H9 (cell line): ENCODE measurements at regions not wholly inside any gene's neighbourhood (a gene's known extent, or its start where the extent isn't known, plus 50 kb on each side); places are given as distances from the start of the nearest gene placed in this dataset.

Source experiments
- DNase-seq: peaks from one replicate; pipeline ENCODE4 v3.0.0-alpha.2; 2017
- H2AFZ ChIP-seq: one replicate; pipeline ENCODE4 v1.6.1; 2013; ENCODE audit warnings: mild to moderate bottlenecking, low read length, control low read depth, moderate library complexity
- H2AK5ac ChIP-seq: 2 replicates; pipeline ENCODE4 v1.6.1; 2013; ENCODE audit warnings: low read length, control low read depth, mixed read lengths; ENCODE audit not compliant: insufficient read length
- H2BK120ac ChIP-seq: one replicate; pipeline ENCODE4 v1.6.1; 2013; ENCODE audit warnings: low read depth, mild to moderate bottlenecking, low read length, control low read depth, inconsistent platforms; ENCODE audit not compliant: poor library complexity, severe bottlenecking
- H2BK12ac ChIP-seq: 2 replicates; pipeline ENCODE4 v1.6.1; 2013; ENCODE audit warnings: low read length, control low read depth, mixed read lengths, low read depth; ENCODE audit not compliant: insufficient read length
- H2BK15ac ChIP-seq: 2 replicates; pipeline ENCODE4 v1.6.1; 2013; ENCODE audit warnings: low read depth, low read length, control low read depth
- H2BK20ac ChIP-seq: one replicate; pipeline ENCODE4 v1.6.1; 2013; ENCODE audit warnings: low read depth, mild to moderate bottlenecking, low read length, control low read depth, inconsistent platforms; ENCODE audit not compliant: poor library complexity, severe bottlenecking
- H2BK5ac ChIP-seq: 2 replicates; pipeline ENCODE4 v1.6.1; 2013; ENCODE audit warnings: low read length, control low read depth, mixed read lengths; ENCODE audit not compliant: insufficient read length
- H3K14ac ChIP-seq: 2 replicates; pipeline ENCODE4 v1.6.1; 2013; ENCODE audit warnings: low read length, control low read depth; ENCODE audit not compliant: insufficient read depth
- H3K18ac ChIP-seq: 2 replicates; pipeline ENCODE4 v1.6.1; 2013; ENCODE audit warnings: low read depth, mild to moderate bottlenecking, mixed read lengths, low read length, control low read depth; ENCODE audit not compliant: insufficient read length
- H3K23ac ChIP-seq: 2 replicates; pipeline ENCODE4 v1.6.1; 2013; ENCODE audit warnings: low read length, control low read depth, mixed read lengths, low read depth; ENCODE audit not compliant: insufficient read length
- H3K23me2 ChIP-seq: 2 replicates; pipeline ENCODE4 v1.6.1; 2013; ENCODE audit warnings: low read depth, mild to moderate bottlenecking, mixed read lengths, low read length, control low read depth; ENCODE audit not compliant: insufficient read length, poor library complexity, severe bottlenecking
- H3K27ac ChIP-seq: 2 replicates; pipeline ENCODE4 v1.5.1; 2013; ENCODE audit warnings: low read length, control low read depth, mixed read lengths, low read depth; ENCODE audit not compliant: insufficient read length
- H3K27me3 ChIP-seq: 2 replicates; pipeline ENCODE4 v1.6.1; 2013; ENCODE audit warnings: low read length, control low read depth, inconsistent platforms; ENCODE audit not compliant: insufficient read depth
- H3K4ac ChIP-seq: 2 replicates; pipeline ENCODE4 v1.6.1; 2013; ENCODE audit warnings: low read depth, mild to moderate bottlenecking, control low read depth, inconsistent platforms, low read length, moderate library complexity
- H3K4me1 ChIP-seq: 2 replicates; pipeline ENCODE4 v1.6.1; 2013; ENCODE audit warnings: low read length, control low read depth, inconsistent platforms; ENCODE audit not compliant: insufficient read depth
- H3K4me2 ChIP-seq: 2 replicates; pipeline ENCODE4 v1.6.1; 2013; ENCODE audit warnings: low read length, control low read depth, mixed read lengths; ENCODE audit not compliant: insufficient read length, insufficient read depth
- H3K56ac ChIP-seq: 2 replicates; pipeline ENCODE4 v1.6.1; 2013; ENCODE audit warnings: low read depth, mild to moderate bottlenecking, mixed read lengths, low read length, control low read depth; ENCODE audit not compliant: insufficient read length
- H3K79me1 ChIP-seq: 2 replicates; pipeline ENCODE4 v1.6.1; 2013; ENCODE audit warnings: low read depth, mild to moderate bottlenecking, moderate library complexity, low read length, control low read depth, inconsistent platforms; ENCODE audit not compliant: insufficient read depth, poor library complexity, severe bottlenecking
- H3K79me2 ChIP-seq: 2 replicates; pipeline ENCODE4 v1.6.1; 2013; ENCODE audit warnings: low read length, control low read depth, inconsistent platforms; ENCODE audit not compliant: insufficient read depth
- H3K9ac ChIP-seq: 2 replicates; pipeline ENCODE4 v1.6.1; 2013; ENCODE audit warnings: low read length, control low read depth, mixed read lengths; ENCODE audit not compliant: insufficient read length; ENCODE audit errors: extremely low read depth
- H3K9me3 ChIP-seq: one replicate; pipeline ENCODE4 v1.6.1; 2013; ENCODE audit warnings: low read depth, low read length, inconsistent platforms; ENCODE audit not compliant: control insufficient read depth
- H3T11ph ChIP-seq: one replicate; pipeline ENCODE4 v1.6.1; 2013; ENCODE audit warnings: mild to moderate bottlenecking, low read length, control low read depth, inconsistent platforms
- H4K20me1 ChIP-seq: one replicate; pipeline ENCODE4 v1.6.1; 2013; ENCODE audit not compliant: control insufficient read depth, insufficient read length, insufficient read depth
- H4K5ac ChIP-seq: 2 replicates; pipeline ENCODE4 v1.6.1; 2013; ENCODE audit warnings: low read depth, mild to moderate bottlenecking, mixed read lengths, low read length, control low read depth; ENCODE audit not compliant: insufficient read length
- H4K8ac ChIP-seq: replicated peaks from 2 replicates; pipeline ENCODE4 v1.6.1; 2013; ENCODE audit warnings: low read length, control low read depth, mixed read lengths, low read depth; ENCODE audit not compliant: insufficient read length
- H4K91ac ChIP-seq: 2 replicates; pipeline ENCODE4 v1.6.1; 2013; ENCODE audit warnings: low read depth, mild to moderate bottlenecking, moderate library complexity, mixed read lengths, low read length, control low read depth; ENCODE audit not compliant: insufficient read length
- H3K27ac Mint-ChIP-seq, 3 experiments: 2 replicates in 2 of 3; 3 replicates in 1 of 3; pipeline ENCODE4 v1.8.0; 2020 to 2021; ENCODE audit warnings: mixed read lengths in 3 of 3, mild to moderate bottlenecking in 1 of 3, moderate library complexity in 1 of 3
- H3K27me3 Mint-ChIP-seq: 2 replicates; pipeline ENCODE4 v1.8.0; 2021; ENCODE audit warnings: low read depth, mild to moderate bottlenecking, moderate library complexity, mixed read lengths
- H3K36me3 Mint-ChIP-seq, 3 experiments: 2 replicates in 2 of 3; 3 replicates in 1 of 3; pipeline ENCODE4 v1.8.0; 2020 to 2021; ENCODE audit warnings: low read depth in 3 of 3, mixed read lengths in 3 of 3; ENCODE audit not compliant: insufficient read depth in 1 of 3
- H3K4me1 Mint-ChIP-seq, 2 experiments: 2 replicates each; pipeline ENCODE4 v1.8.0; 2020; ENCODE audit warnings: mixed read lengths in 2 of 2
- H3K4me3 Mint-ChIP-seq, 2 experiments: 2 replicates in 1 of 2; 3 replicates in 1 of 2; pipeline ENCODE4 v1.8.0; 2020 to 2021; ENCODE audit warnings: mild to moderate bottlenecking in 2 of 2, mixed read lengths in 2 of 2, moderate library complexity in 1 of 2
- H3K9me3 Mint-ChIP-seq, 2 experiments: 2 replicates in 1 of 2; 3 replicates in 1 of 2; pipeline ENCODE4 v1.8.0; 2020; ENCODE audit warnings: mild to moderate bottlenecking in 2 of 2, mixed read lengths in 2 of 2, moderate library complexity in 1 of 2
- WGBS: extraction: QIAGEN DNeasy Blood & Tissue Kit; methylation state at CpG from one replicate; pipeline ENCODE4 v1.1.7; 2013; ENCODE audit warnings: missing lambda C conversion rate, low lambda C conversion rate, mixed read lengths; ENCODE audit not compliant: insufficient read length; ENCODE audit errors: extremely low coverage; 5-methylcytosine and 5-hydroxymethylcytosine counted together
- TF ChIP-seq, protein P1 (sequence below): fragments of 200-600 bp; sonication (generic); conservative IDR thresholded peaks from 3 replicates; pipeline ENCODE4 v1.8.0; 2021; ENCODE audit warnings: antibody characterized with exemption, mild to moderate bottlenecking

GRCh38 chr12:93197067-93197593 is 180.6 kb upstream of the NUDT4 start:
- H3K4me1 Mint-ChIP-seq: peaks cover 0 to 3% of the 10 kb centered on the region in 2 experiments; a peak in 2 of 4 replicates
- Histone ChIP-seq H4K8ac (no peak overlapping the region), H3T11ph (no peak overlapping the region), H3K79me1 (no peaks in the 10 kb centered on the region), H2BK5ac (no peak overlapping the region), H2BK120ac (no peak overlapping the region), H3K27ac (no peak overlapping the region), H4K20me1 (no peaks in the 10 kb centered on the region), H4K5ac (no peak overlapping the region), H2BK15ac (no peak overlapping the region), H3K27me3 (no peaks in the 10 kb centered on the region), H3K4ac (no peak overlapping the region), H4K91ac (no peak overlapping the region), H3K9ac (no peak overlapping the region), H3K23me2 (no peaks in the 10 kb centered on the region), H3K18ac (no peak overlapping the region), H3K4me1 (no peaks in the 10 kb centered on the region), H2AK5ac (no peak overlapping the region), H3K9me3 (no peaks in the 10 kb centered on the region), H2AFZ (no peak overlapping the region), H3K79me2 (no peaks in the 10 kb centered on the region), H2BK12ac (no peak overlapping the region), H2BK20ac (no peak overlapping the region), H3K56ac (no peak overlapping the region), H3K23ac (no peak overlapping the region), H3K4me2 (no peak overlapping the region), H3K14ac (no peak overlapping the region)
- peaks cover 0 to 2% of the 10 kb centered on the region in 2 experiments; a peak in 3 of 5 replicates for H3K9me3 Mint-ChIP-seq
- WGBS: no CpG with 5 or more reads among the region's 1 CpG
- no peak overlapping the region for H3K27ac Mint-ChIP-seq
- no peak overlapping the region for H3K4me3 Mint-ChIP-seq
- 0 out of 7 replicates have a peak, but pooled peaks cover 0 to 7% (median under 1%) of the 10 kb centered on the region in 3 experiments for H3K36me3 Mint-ChIP-seq
- no peak for DNase-seq
- TF ChIP-seq, protein P1, sequence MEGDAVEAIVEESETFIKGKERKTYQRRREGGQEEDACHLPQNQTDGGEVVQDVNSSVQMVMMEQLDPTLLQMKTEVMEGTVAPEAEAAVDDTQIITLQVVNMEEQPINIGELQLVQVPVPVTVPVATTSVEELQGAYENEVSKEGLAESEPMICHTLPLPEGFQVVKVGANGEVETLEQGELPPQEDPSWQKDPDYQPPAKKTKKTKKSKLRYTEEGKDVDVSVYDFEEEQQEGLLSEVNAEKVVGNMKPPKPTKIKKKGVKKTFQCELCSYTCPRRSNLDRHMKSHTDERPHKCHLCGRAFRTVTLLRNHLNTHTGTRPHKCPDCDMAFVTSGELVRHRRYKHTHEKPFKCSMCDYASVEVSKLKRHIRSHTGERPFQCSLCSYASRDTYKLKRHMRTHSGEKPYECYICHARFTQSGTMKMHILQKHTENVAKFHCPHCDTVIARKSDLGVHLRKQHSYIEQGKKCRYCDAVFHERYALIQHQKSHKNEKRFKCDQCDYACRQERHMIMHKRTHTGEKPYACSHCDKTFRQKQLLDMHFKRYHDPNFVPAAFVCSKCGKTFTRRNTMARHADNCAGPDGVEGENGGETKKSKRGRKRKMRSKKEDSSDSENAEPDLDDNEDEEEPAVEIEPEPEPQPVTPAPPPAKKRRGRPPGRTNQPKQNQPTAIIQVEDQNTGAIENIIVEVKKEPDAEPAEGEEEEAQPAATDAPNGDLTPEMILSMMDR: no peak
- H3K27me3 Mint-ChIP-seq: peaks cover 1% of the 10 kb centered on the region
